NCI-H524 (cell line): ENCODE measurements at regions not wholly inside any gene's neighbourhood (a gene's known extent, or its start where the extent isn't known, plus 50 kb on each side); places are given as distances from the start of the nearest gene placed in this dataset.

ENCODE experiments used
- DNase-seq, 2 experiments: peaks; one replicate each; lab custom pipeline; 2025; lab: John Stamatoyannopoulos, UW

- peak in 1 of 2 experiments; percentile 40 for DNase-seq
Measured at GRCh38 chr18:6650747-6651146, 78.8 kb upstream of the ARHGAP28 start.

DNA sequence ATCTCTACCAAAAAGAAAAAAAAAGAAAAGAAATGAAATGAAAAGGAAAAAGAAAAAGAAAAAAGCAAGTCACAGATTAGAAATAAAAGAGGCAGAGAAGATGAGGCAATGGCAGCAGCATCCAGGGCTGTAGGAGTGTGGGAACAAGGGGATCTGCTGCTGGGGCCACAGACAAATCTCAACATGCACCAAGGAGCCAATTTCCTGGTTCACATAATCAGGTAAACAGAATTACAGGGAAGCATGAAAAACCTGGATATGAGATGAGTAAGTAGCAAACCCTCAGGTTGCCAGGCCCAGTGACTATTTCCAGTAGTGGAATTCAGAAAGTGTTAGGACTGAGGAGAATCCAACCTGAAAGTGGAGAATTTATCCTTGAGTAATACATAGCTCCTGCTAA, 77.4 kb upstream of the ARHGAP28 start:
- DNase-seq, result no peak

DNA sequence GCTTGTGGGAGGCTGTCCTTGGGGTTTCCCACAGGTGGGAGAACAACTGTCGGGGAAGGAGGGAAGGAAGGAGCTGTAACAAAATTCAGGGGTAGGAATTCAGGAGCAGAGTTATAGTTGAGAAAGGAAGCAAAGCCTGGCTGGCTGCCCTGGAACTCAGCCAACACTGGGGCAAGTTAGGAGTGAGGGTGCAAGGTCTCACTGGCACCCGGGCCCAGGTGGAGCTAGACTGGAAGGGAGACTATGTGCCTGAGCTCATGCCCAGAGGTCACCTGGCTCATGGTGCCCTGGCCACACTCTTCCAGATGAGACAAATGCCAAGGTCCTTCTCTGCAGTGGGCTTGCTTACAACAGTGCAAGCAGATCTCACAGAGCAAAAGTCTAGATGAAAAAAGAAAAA, 75.6 kb upstream of the ARHGAP28 start:
- no peak for DNase-seq

- peak; percentile 70 to 91 for DNase-seq
Measured at GRCh38 chr18:6659963-6660725, 69.4 kb upstream of the ARHGAP28 start.

- no peak for DNase-seq
Measured at GRCh38 chr18:6661692-6662415, 67.7 kb upstream of the ARHGAP28 start.

DNA sequence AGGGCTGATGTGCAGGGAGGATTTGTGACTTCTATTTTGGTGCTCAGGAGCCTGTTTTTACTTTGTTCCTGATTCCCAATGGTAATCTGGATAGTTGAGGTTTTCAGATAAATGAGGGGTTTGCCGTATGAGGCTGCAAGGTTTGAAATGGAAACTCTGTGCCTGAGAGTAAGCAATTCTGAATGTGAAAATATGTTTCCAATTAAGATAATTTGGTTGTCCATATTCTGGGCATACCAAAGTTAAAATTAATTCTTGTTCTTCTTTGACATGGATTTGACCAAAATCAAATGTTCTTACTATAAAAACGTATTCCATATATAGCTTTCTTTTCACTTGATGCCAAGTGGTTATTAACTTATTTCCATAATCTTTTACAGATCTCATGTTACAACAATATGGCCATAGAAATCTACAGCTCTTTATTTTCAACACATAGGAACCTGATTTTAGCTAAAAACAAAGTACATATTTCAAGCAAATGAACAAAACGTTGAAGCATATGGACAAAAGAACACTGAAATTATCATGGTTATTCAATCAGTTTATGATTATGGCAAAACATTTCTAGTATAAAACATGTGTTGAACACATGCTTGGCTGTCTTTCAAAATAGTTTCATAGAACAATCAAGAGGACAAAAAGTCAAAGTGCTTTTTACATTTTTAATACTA, 63.4 kb upstream of the ARHGAP28 start:
- peak in 1 of 2 experiments; percentile 19 for DNase-seq

DNA sequence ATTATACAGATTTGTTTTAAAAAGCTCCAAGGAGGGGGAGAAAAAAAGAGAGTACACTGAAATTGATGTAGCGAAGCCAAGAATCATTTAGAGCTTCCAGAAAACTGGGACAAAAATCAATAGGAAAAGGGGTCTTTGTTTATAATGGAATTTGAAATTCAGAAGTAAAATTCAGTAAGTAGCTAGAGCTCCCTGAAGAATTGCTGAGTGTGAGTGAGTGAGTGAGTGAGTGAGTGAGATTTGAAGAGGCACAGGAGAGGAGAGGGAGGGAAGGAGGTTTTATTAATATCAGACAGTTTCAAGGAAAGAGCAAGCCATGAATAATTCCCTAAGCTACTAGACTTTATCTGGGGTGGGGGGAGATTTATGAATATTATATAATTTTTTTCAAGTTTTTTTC, 60.7 kb upstream of the ARHGAP28 start:
- DNase-seq, result no peak

GRCh38 chr18:6672821-6673308, 56.7 kb upstream of the ARHGAP28 start:
- no peak for DNase-seq

DNA sequence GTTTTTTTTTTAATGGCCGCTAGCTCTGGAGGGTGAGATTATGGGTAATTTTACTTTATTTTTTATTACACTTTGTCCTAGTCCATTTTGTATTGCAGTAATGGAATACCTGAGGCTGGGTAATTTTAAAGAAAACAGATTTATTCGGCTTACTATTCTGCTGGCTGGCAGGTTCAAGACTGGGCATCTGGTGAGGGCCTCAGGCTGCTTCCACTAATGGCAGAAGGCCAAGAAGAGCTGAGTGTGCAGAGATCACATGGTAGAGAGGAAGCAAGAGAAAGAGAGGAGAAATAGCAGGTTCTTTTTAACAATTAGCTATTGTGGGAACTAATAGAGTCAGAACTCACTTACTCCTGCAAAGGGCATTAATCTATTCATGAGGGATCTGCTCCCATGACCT, 52.4 kb upstream of the ARHGAP28 start:
- no peak for DNase-seq

GRCh38 chr18:6679201-6679600, 50.3 kb upstream of the ARHGAP28 start:
- no peak for DNase-seq
